ENCODE measurements at regions not wholly inside any gene's neighbourhood (a gene's known extent, or its start where the extent isn't known, plus 50 kb on each side); places are given as distances from the start of the nearest gene placed in this dataset.

DNA sequence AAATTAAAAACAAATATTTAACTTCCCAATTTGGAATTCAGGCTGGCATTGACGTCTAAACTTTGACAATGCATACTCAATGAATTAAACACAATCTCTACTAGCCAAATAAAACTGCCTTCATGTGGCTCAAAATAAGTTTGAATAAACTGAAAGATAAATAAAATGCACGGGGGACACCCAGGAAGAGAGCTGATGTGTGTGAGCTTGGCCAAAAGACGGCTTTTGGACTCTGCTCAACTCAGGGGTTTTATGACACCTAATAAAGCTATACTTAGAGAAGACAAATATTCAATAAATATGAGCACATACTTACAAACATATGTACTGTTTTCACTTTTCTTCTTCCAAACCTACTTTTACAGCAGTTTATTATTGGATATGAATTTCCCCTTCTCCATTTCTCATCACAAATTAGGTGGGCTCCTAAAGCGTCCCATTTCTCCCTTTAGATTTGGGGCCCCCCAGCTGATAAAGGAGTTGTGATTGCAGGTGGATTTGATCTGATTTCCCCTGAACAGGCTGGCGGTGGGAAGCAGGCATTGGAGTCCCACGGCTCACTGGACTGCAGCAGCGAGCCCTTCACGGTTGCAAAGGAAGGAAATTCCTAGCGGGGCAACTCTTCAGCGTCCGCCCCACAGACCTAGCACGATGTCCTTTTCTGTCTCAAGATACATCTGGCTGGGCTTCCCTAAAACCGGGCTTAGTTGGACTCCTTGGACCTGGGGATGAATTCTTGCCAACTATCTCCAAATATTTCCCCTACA, 79.6 kb downstream of the INSIG1 start:
- TF ChIP-seq, protein P1, sequence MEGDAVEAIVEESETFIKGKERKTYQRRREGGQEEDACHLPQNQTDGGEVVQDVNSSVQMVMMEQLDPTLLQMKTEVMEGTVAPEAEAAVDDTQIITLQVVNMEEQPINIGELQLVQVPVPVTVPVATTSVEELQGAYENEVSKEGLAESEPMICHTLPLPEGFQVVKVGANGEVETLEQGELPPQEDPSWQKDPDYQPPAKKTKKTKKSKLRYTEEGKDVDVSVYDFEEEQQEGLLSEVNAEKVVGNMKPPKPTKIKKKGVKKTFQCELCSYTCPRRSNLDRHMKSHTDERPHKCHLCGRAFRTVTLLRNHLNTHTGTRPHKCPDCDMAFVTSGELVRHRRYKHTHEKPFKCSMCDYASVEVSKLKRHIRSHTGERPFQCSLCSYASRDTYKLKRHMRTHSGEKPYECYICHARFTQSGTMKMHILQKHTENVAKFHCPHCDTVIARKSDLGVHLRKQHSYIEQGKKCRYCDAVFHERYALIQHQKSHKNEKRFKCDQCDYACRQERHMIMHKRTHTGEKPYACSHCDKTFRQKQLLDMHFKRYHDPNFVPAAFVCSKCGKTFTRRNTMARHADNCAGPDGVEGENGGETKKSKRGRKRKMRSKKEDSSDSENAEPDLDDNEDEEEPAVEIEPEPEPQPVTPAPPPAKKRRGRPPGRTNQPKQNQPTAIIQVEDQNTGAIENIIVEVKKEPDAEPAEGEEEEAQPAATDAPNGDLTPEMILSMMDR (conservative IDR thresholded peaks at IDR 0.05): no peak
- TF ChIP-seq EZH2 (IDR thresholded peaks at IDR 0.05; ENCODE audit: low read depth): no peak
